ENCODE measurements at regions not wholly inside any gene's neighbourhood (a gene's known extent, or its start where the extent isn't known, plus 50 kb on each side); places are given as distances from the start of the nearest gene placed in this dataset.

DNA sequence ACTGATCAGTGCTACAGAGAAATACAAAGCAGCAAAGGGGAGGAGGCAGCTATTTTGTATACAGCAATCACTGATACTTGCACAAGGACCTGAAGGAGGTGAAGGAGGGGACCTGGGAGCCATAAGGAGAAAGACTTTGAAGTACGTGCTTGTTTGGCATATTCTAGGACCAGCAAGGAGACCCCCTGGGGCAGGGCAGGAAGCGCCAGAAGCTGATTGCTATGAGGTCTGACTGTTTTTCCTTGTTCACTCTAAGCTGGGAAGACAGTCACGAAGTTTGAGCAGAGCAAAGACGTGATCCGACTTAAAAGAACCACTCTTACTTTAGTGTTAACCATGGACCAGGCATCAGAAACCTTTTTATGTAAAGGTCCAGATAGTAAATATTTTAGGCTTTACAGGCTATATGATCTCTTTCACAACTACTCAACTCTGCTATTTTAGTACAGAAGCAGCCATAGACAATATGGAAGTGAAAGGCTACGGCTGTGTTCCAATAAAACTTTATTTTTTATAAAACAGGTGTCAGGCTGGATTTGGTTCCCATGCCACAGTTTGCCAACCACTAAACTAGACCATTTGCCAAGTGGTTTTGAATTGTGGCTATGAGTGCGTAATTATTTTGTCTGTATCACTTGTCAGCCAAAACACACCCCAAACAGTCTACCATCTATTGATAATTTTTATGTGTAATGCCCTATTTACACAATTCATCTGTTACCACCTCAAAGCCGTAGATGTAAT lies 217.9 kb downstream of the PRL start:
- no peak for DNase-seq (ENCODE audit: low read depth in 3 of 3, low spot score in 2 of 3)

DNA sequence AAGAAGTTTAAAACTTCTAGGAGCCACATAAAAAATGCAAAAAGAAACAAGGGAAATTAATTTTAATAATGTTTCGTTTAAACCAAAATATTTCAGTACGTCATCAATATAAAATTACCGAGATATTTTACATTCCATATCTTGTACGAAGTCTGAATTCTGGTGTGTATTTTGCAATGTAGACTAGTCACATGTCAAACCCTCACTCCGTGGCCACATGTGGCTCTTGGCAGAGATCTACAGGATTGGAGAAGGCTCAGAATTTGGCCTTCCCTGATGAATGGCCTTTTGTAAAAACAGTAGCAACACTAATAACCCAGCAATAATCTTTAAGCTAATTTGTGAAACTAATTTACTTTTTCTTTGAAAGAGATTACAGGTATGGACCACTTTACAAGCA lies 217.1 kb downstream of the PRL start:
- DNase-seq (ENCODE audit: low read depth in 3 of 3, low spot score in 2 of 3): no peak

DNA sequence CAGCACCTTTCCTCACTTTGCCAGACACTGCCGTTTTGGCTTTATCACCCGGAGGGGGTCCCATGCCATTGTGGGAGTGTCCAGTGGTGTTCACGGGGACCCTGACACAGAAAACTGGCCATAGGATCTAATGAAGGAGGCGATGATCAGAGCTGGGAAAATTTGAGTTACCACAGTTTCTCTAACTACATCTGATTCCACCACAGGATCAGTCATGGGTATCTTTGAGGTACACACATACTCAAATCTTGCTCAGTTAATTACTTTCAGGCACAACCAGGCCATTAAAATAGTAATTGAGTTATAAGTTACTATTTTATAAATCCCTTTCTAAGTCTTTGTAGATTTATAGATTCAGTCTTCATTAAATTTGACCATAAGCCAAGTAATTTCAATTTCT lies 215.1 kb downstream of the PRL start:
- no peak for DNase-seq (ENCODE audit: low read depth in 3 of 3, low spot score in 2 of 3)

DNA sequence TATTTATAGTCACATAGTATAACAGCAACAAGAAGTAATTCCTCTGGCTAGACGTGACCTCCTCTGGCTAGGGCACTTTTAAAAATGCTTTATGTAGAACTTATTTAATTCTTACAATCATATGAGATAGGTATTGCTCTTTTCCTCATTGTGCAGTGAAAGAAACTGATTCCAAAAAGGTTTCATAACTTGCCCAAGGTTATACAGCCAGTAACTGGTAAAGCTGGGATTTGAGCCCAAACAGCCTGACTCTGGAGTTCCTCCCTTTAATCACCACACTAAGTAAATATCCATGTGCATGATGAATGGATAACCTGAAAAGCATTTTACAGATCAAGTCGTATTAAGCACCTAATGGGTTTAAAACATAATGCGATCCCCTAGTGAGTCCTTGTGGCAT lies 214.6 kb downstream of the PRL start:
- DNase-seq (ENCODE audit: low read depth in 3 of 3, low spot score in 2 of 3): no peak

DNA sequence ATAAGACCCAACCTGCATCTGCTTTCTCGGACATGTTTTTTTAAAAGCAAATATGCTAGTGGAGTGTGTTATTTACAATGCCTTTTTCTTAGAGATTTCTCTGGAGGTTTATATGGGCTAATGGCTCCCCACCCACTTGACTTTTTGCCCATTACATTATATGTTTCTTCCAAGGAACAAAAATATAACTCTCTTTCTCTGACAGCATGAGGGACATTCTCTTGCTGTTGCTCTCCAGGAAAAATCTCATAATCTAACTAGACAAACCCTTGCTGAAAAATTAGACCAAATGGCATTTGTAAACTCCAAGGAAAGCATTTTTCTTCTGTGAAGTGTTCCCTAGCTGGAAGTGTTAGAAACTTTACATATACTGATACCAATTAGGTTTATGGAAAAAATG lies 213.7 kb downstream of the PRL start:
- no peak for DNase-seq (ENCODE audit: low read depth in 3 of 3, low spot score in 2 of 3)

DNA sequence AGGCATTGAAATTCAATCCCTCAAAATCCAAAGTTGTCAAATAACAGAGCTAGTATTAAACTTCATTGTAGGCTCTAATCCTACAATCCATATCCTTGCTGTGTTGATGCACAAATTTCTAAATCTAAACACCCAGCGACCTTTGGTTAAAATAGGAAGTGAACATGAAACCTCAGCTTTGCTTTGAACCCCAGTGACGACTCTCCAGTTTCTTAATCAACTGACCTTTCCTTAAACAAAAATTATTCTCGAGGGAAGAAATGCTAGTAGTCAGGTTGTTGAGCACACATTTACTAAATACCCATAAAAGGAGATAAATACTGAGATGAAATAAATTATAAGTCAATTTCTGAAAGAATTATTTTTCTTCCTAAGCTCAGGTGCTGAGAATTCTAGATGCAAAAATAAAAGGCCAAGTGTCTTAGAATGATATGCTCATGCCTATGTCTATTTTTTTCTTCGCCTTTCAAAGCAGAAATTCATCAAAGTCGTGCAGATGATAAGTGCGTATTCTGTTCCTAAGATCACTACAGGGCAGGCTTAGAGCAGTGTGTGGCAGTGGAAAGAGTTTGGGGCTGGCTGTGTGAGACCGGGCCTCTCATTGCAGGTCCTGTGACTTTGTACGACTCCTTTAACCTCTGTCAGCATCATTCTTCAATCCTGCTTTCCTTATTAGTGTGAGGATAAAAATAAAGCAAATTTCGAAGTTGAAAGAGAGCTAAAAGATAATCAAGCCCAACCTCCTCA lies 208.7 kb downstream of the PRL start:
- no peak for DNase-seq (ENCODE audit: low read depth in 3 of 3, low spot score in 2 of 3)

DNA sequence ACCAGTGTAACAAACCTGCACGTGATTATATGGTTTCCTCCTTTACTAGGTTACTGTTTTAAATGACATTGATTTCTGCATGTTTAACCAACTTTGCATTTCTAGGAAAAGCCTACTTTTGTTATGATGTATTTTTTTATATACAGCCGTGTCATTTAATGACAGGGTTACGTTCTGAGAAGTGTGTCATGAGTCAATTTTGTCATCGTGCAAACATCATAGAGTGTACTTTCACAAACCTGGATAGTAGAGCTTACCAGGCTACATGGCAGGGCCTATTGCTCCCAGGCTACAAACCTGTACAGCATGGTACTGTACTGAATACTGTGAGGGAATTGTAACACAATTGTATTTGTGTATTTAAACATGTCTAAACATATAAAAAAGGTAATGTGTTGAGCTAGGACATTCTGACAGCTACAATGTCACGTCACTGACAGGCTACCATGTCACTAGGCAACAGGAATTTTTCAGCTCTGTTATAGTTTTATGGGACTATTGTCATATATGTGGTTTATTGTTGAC lies 205.3 kb downstream of the PRL start:
- no peak for DNase-seq (ENCODE audit: low read depth in 3 of 3, low spot score in 2 of 3)

DNA sequence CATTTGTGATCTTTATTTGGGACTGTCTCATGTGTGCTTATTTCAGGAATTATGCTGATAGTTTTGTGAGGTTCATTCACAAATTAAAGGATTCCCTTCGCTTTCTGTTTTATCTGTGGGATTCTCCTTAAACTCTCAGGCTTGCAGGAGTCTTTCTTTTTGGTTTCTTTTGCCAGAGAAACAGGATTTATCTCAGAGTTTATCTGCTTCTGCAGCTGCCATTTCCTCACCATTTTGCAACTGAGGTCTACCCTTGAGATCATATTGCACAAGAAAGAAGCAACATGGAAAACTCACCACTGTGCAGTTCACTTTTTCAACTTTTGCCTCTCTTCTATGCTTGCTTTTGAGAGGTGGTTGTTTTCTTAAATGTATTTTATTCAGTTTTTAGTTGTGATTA lies 201.0 kb downstream of the PRL start:
- DNase-seq (ENCODE audit: low read depth in 3 of 3, low spot score in 2 of 3): no peak

DNA sequence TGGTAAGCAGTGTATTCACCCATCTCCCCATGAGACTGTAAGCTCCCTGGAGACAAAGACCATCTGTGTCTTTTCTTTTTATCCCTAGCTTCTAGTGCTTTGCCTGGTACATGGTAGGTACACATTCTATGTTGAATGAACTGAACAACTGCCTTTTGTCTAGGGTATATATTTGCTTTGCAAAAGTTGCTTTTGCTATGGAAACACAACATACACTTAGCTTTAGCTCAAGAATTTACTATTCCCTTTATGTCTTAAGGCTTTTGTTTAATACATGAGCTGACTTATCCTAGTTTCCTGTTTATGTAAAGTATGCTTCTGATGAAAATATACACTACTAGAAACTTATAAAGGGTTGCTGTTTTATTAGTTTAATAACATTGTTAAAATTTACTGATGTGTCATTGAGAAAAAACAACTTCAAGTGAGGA lies 198.2 kb downstream of the PRL start:
- DNase-seq (ENCODE audit: low read depth in 3 of 3, low spot score in 2 of 3): no peak

DNA sequence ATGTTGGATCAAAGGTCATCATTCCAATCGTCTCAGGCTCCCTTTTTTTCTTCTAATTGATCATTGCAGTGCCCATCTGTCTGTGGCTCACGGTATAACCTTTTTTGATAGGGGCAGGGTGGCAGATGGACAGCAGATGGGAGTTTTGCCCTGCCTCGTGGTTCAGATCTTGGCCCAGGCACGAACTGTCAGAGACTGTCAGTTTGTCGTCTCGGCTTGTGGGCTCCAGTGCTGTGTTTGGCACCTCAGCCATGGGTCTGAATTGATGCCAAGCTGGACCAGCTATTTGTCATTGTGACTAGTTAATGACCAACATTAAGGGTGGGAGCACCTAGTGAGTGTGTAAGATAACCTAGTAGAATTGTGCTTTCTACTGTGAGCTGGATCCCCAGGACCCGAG lies 197.6 kb downstream of the PRL start:
- no peak for DNase-seq (ENCODE audit: low read depth in 3 of 3, low spot score in 2 of 3)

DNA sequence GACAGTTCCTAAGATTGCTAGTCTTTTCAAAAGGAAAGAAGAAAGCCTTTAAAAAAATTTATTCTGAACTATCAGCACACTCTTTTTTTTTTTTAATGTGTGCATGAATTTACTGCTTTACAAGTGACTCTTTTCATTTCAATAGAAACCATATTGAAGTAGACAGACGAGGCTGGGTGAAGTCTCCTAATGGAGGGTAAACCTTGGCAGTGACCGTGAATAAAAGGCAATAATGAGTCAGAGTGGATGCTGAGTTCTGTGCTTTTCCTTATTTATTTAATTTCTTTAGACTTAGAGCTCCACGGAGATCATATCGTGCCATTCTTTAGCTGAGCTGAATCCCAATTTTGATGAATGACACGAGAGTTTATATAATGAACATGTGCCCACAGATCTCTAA lies 196.9 kb downstream of the PRL start:
- DNase-seq (ENCODE audit: low read depth in 3 of 3, low spot score in 2 of 3): no peak

DNA sequence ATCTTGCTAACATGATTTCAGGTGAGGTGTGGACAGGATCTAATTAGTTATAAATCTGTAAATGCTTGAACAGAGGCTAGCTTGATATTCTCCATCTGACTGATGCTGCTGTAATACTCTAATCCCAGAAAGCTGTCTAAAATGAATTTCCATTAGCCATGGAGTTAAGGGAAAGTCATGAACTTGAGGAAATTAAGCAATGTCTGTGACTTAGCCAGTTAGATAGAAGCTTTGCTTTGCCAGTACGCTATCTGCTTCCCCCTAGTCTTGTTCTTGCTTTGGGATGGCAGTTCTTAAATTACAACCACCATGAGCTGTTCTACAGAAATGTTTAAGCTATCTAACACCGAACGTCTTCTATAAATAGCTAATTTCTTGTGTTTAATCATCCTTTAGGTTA lies 195.7 kb downstream of the PRL start:
- no peak for DNase-seq (ENCODE audit: low read depth in 3 of 3, low spot score in 2 of 3)

DNA sequence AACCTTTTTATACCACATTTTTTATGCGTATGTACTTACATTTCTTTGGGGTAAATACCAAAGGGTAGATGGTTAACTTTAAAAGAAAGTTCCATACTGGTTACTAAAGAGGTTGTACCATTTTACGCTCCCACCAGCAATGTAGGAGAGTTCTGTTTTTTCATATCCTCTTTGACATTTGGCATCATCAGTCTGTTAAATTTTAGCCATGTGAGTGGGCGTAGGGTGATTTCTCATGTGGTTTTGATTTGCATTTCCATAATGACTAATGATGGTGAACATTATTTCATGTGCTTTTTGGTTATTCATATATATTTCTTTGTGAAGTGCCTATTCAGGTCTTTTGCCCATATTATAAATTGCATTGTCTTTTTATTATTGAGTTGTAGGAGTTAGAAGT lies 194.2 kb downstream of the PRL start:
- no peak for DNase-seq (ENCODE audit: low read depth in 3 of 3, low spot score in 2 of 3)

DNA sequence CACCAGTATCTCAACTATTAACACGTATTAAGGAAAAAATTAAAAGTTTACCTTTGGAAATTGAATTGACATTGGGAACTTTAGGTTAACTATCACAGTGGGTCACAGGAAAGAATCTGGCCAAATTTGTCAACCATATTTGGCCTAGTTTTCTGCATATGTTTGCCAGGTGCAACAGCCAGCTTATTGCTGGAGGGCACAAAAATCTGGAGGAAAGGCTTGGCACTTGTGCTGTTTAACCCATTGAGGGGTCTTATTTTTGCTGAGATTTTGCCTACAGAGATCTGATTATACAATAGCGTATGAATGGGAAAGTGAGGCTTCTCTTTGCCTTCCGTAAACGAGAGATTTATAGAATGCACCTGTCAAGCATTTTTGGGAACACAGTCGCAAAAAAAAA lies 190.4 kb downstream of the PRL start:
- DNase-seq (ENCODE audit: low read depth in 3 of 3, low spot score in 2 of 3): no peak

DNA sequence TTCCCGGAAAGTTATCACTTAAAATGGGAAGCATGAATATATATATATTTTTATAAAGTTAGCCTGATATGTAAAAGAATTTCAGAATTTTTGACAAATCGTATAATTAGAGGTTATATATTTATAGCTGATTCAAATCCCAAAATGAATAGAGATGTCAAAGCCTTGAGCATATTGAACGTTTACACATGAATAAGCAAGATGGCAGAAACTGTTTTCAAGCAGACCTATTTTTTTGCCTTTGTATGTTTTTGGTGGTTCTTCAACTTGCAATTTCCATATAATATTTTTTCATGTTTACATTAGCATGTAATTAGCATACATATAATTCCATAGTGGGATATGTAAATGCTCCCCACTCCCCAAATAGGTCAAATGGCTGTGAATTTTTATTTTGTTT lies 189.9 kb downstream of the PRL start:
- no peak for DNase-seq (ENCODE audit: low read depth in 3 of 3, low spot score in 2 of 3)

DNA sequence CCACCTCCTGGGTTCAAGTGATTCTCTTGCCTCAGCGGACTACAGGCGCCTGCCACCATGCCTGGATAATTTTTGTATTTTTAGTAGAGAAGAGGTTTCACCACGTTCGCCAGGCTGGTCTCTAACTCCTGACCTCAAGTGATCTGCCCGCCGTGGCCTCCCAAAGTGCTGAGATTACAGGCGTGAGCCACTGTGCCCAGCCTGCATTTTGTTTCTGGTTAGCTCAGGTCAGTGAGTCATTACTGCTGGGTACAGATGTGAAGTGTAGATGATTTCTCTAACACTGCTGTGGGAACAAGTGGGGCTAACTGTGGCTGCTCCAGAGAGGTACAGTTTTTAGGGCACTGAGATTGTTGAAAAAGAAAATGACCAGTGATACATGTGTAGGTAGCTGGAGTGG lies 188.6 kb downstream of the PRL start:
- DNase-seq (ENCODE audit: low read depth in 3 of 3, low spot score in 2 of 3): no peak

DNA sequence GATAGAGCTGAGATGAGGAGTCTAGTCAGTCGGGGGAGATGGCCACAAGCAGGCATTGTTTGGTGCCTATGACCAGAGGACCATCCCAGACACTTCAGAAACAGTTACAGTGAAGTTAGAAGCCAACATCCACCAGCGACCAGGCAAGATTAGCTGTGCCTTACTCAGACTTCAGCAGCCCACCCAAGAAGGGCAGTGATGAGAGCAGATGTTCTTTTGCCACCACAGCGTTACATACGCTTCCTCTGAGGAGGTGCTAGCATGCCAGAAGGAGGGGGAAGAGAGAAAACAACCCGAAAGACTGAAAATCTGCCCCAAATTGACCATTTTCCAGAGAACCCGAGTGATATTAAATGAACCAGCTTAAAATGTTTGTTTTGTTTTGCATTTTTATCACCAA lies 186.8 kb downstream of the PRL start:
- DNase-seq (ENCODE audit: low read depth in 3 of 3, low spot score in 2 of 3): no peak

DNA sequence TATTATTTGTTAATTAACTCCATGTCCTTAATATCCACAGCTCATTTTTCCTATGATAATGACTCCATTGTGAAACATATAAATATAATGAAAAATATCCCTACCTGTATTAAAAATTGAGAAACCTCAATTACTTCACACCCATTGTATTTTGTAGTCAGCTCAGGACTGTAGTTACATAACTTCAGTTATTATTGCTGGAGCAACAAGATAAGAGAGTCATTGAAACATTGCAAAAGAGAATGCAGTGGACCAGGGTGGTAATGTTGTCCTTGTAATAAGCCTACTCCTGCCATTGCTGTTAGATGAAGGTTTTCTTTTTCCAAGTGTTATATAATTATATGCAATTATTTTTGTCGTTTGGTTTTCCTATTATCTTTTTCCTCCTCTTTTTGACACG lies 184.4 kb downstream of the PRL start:
- DNase-seq (ENCODE audit: low read depth in 3 of 3, low spot score in 2 of 3): no peak

DNA sequence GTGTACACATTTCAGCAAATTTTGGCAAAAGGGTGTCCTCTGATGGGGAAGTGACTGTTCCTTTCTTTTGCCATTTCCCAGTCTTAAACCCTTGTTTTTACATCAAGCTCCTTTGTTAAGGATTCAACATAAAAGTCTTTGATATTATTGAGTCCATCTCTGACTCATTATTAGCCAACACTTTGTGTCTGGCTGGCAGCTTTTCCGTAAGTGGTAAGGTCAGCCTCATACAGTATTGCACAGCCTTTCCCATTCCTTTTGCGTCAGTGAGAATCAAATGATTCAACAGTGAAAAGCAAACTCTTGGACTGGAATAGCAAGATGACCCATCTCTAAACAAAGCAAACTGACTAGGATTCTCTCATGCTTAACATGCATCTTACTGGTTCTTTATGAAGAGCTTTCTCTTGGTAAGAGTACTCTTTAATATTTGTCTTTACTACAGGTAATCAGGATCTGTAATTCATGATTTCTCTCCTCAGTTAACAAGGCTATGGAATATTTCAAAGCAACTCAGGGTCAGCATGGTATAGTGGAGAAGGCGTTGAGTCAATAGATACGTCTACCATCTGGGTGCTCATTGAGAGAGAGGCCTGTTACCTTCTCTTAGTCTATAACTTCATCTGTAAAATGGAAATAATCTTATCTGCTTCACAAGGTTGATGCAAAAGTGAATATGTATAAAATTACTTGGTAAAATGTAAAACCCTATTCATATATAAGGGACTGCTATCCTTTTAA lies 183.6 kb downstream of the PRL start:
- DNase-seq (ENCODE audit: low read depth in 3 of 3, low spot score in 2 of 3): no peak

DNA sequence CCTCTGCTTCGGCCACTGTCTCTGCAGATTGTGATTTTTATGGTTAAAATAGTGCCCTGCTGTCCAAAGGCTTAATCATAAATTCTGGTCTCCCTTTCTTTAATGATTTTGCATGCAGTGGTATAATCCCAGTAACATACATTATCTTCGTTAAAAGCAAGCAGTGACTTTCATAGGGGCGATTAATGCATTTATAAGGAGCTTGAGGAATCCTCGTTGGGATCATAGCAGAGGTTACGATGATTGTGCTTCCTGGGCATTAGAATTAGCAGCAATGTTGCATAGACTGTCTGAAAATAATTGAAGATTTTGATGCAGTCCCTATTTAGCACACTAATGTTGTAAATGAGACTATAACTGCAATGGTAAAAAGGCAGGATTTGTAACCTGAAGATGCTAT lies 181.3 kb downstream of the PRL start:
- DNase-seq (ENCODE audit: low read depth in 3 of 3, low spot score in 2 of 3): no peak

DNA sequence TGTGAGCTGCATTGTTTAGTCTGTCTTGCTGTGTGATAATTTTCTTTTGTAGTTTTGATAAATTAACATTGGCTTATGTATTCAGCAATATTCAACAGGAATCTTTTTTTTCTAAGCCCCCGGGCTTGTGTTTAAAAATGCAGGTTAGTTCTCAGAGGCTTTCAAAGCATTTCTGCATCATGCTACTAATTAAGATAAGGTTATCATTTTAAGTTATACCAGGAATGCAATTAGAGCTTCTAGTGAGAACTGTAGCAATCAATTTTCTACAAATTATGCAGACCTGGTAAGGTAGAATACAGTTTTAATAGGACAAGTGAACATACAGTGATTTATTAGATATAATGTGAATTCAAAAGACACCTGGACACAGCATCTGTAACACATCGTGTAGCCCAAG lies 179.2 kb downstream of the PRL start:
- no peak for DNase-seq (ENCODE audit: low read depth in 3 of 3, low spot score in 2 of 3)

DNA sequence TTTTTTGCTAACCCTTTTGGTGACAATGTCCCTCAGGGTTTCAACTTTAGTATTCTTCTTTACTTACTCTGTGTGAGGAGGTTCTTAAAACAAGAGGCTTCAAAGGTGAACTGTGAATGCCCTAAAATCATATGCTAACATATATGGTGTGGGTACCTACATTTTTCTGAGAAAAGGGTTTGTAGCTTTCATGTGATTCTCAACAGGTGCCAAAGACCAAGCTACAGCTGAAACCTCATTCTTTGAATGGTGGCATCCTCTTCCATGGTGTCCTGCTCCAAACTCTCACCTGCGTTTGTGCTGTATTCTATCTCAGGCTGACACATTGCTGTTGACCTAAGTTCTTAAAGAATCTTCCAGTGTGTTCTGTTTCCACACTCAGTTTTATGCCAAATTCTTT lies 177.3 kb downstream of the PRL start:
- DNase-seq (ENCODE audit: low read depth in 3 of 3, low spot score in 2 of 3): no peak

All from right renal cortex interstitium (tissue), 3 donors.